ENCODE measurements at regions not wholly inside any gene's neighbourhood (a gene's known extent, or its start where the extent isn't known, plus 50 kb on each side); places are given as distances from the start of the nearest gene placed in this dataset.

GRCh38 chr1:38456531-38456876, 403.1 kb downstream of the RRAGC start:
- intact Hi-C loops (cut with DNase I, micrococcal nuclease): no loop called here
- no peak for TF ChIP-seq CTCF (IDR thresholded peaks at IDR 0.05)
- H3K36me3 ChIP-seq (ENCODE audit: low read depth): no peaks in the 10 kb centered on the region
- H3K9me3 ChIP-seq: no peaks in the 10 kb centered on the region
- H3K4me1 ChIP-seq (ENCODE audit: low read depth): no peaks in the 10 kb centered on the region
- no peak for ATAC-seq
- DNase-seq: no peak
- no peak overlapping the region for H3K4me3 ChIP-seq

- TF ChIP-seq CTCF (IDR thresholded peaks at IDR 0.05): no peak
- no peak overlapping the region for H3K4me3 ChIP-seq
- H3K4me1 ChIP-seq (ENCODE audit: low read depth): no peaks in the 10 kb centered on the region
- no peaks in the 10 kb centered on the region for H3K36me3 ChIP-seq (ENCODE audit: low read depth)
- no peak for DNase-seq
- intact Hi-C loops (cut with DNase I, micrococcal nuclease): no loop called here
- H3K9me3 ChIP-seq: no peaks in the 10 kb centered on the region
- no peak for ATAC-seq
These were observed 403.6 kb downstream of the RRAGC start for GRCh38 chr1:38455829-38456530.

- Histone ChIP-seq H3K4me1 (ENCODE audit: low read depth) (no peaks in the 10 kb centered on the region), H3K9me3 (no peaks in the 10 kb centered on the region), H3K4me3 (no peak overlapping the region), H3K36me3 (ENCODE audit: low read depth) (no peaks in the 10 kb centered on the region)
- no peak for DNase-seq
- TF ChIP-seq CTCF (IDR thresholded peaks at IDR 0.05): no peak
- intact Hi-C loops (cut with DNase I, micrococcal nuclease): no loop called here
- no peak for ATAC-seq
These were observed 404.7 kb downstream of the RRAGC start for GRCh38 chr1:38454749-38455441.

- DNase-seq: no peak
- ATAC-seq: no peak
- H3K4me1 ChIP-seq (ENCODE audit: low read depth): no peaks in the 10 kb centered on the region
- intact Hi-C loops (cut with DNase I, micrococcal nuclease): no loop called here
- no peak overlapping the region for H3K4me3 ChIP-seq
- no peak for TF ChIP-seq CTCF (IDR thresholded peaks at IDR 0.05)
- no peaks in the 10 kb centered on the region for H3K9me3 ChIP-seq
- H3K36me3 ChIP-seq (ENCODE audit: low read depth): no peaks in the 10 kb centered on the region
These were observed 405.3 kb downstream of the RRAGC start for GRCh38 chr1:38454236-38454635.

GRCh38 chr1:38452246-38452645, 405.7 kb upstream of the POU3F1 start:
- TF ChIP-seq CTCF (IDR thresholded peaks at IDR 0.05): no peak
- Histone ChIP-seq H3K4me3 (no peak overlapping the region), H3K4me1 (ENCODE audit: low read depth) (no peaks in the 10 kb centered on the region), H3K9me3 (no peaks in the 10 kb centered on the region), H3K36me3 (ENCODE audit: low read depth) (no peaks in the 10 kb centered on the region)
- DNase-seq (no peak), ATAC-seq (no peak)
- intact Hi-C loops (cut with DNase I, micrococcal nuclease): no loop called here

Data from mucosa of descending colon (tissue), 3 donors.